Posterior vena cava (tissue), 2 donors: ENCODE measurements at regions not wholly inside any gene's neighbourhood (a gene's known extent, or its start where the extent isn't known, plus 50 kb on each side); places are given as distances from the start of the nearest gene placed in this dataset.
"Not testable (repeated sequence)": the region's sequence is repeated elsewhere in the genome, so short reads cannot be mapped to it uniquely, and the experiment has no call there.

Experiments
- DNase-seq: peaks from one replicate; pipeline ENCODE4 v3.0.0-alpha.2; 2020; ENCODE audit warnings: low spot score
- intact Hi-C, 2 donors: fragments of 100-400 bp; cut with DNase I; formaldehyde crosslinking; loops; one replicate each; pipeline versions ENCODE4 v1.14.1 to v1.14.2; 2022 to 2023
- donor health status: DM: yes; HTN: yes; CAD: no.
- donor health status: DM: yes; HTN: yes; CAD: no.

- no peak for DNase-seq
- intact Hi-C loops, result no loop called here
These were observed 218.2 kb upstream of the KLF14 start for GRCh38 chr7:130951976-130952876.

- intact Hi-C loops, result no loop called here
- DNase-seq, result no peak
These were observed 219.2 kb upstream of the KLF14 start for GRCh38 chr7:130953196-130953595.

- intact Hi-C loops, result no loop called here
- DNase-seq, result no peak
These were observed 221.0 kb upstream of the KLF14 start for GRCh38 chr7:130954918-130955564.

- no peak for DNase-seq
- intact Hi-C loops, result no loop called here
These were observed 221.5 kb upstream of the KLF14 start for GRCh38 chr7:130955565-130955919.

GRCh38 chr7:130956417-130957136, 222.6 kb upstream of the KLF14 start:
- intact Hi-C loops, result no loop called here
- DNase-seq, result no peak

GRCh38 chr7:130957137-130957513, 223.1 kb upstream of the KLF14 start:
- intact Hi-C loops, result no loop called here

GRCh38 chr7:130957722-130958435, 223.9 kb upstream of the KLF14 start:
- DNase-seq, intact Hi-C loops: not testable (repeated sequence)

More at GRCh38 chr7:130957137-130957513, 223.1 kb upstream of the KLF14 start:
- no peak for DNase-seq

- DNase-seq, result no peak
- intact Hi-C loops, result no loop called here
These were observed 224.8 kb upstream of the KLF14 start for GRCh38 chr7:130958846-130959245.

GRCh38 chr7:130959743-130960207, 225.8 kb upstream of the KLF14 start:
- no peak for DNase-seq
- intact Hi-C loops, result no loop called here

- intact Hi-C loops, result no loop called here
- DNase-seq, result no peak
These were observed 226.4 kb upstream of the KLF14 start for GRCh38 chr7:130960208-130960988.

GRCh38 chr7:130961128-130961601, 227.2 kb upstream of the KLF14 start:
- intact Hi-C loops, result no loop called here
- no peak for DNase-seq

GRCh38 chr7:130962109-130962508, 228.1 kb upstream of the KLF14 start:
- no peak for DNase-seq
- intact Hi-C loops, result no loop called here

- intact Hi-C loops, result no loop called here
- DNase-seq, result no peak
These were observed 229.3 kb upstream of the KLF14 start for GRCh38 chr7:130963339-130963738.

- intact Hi-C loops, result no loop called here
- no peak for DNase-seq
These were observed 231.5 kb upstream of the KLF14 start for GRCh38 chr7:130965515-130965914.

GRCh38 chr7:130966246-130967009, 232.4 kb upstream of the KLF14 start:
- intact Hi-C loops, result no loop called here
- DNase-seq, result no peak

- intact Hi-C loops, result no loop called here
- no peak for DNase-seq
These were observed 236.2 kb upstream of the KLF14 start for GRCh38 chr7:130970196-130970595.

- intact Hi-C loops, result no loop called here
- no peak for DNase-seq
These were observed 236.7 kb upstream of the KLF14 start for GRCh38 chr7:130970696-130971095.

GRCh38 chr7:130971297-130971696, 237.3 kb upstream of the KLF14 start:
- intact Hi-C loops, result no loop called here

More at GRCh38 chr7:130971297-130971696, 237.3 kb upstream of the KLF14 start:
- no peak for DNase-seq
